HG02798 (cell line): ENCODE measurements at regions not wholly inside any gene's neighbourhood (a gene's known extent, or its start where the extent isn't known, plus 50 kb on each side); places are given as distances from the start of the nearest gene placed in this dataset.

Source experiments
- ATAC-seq: cut with Tn5 transposase; IDR thresholded peaks from one replicate; pipeline ENCODE4 v1.9.1; 2021; ENCODE audit warnings: mild to moderate bottlenecking; ENCODE audit not compliant: unreplicated experiment, poor library complexity

- no peak for ATAC-seq
Measured at GRCh38 chr2:19752500-19752899, 149.3 kb downstream of the TTC32 start.

- no peak for ATAC-seq
Measured at GRCh38 chr2:19751631-19752030, 150.2 kb downstream of the TTC32 start.

GRCh38 chr2:19750136-19750535 lies 151.6 kb downstream of the TTC32 start:
- no peak for ATAC-seq

GRCh38 chr2:19749507-19749836 lies 152.3 kb downstream of the TTC32 start:
- ATAC-seq: no peak

GRCh38 chr2:19748711-19749506 lies 152.9 kb downstream of the TTC32 start:
- ATAC-seq: no peak

- ATAC-seq: no peak
Measured at GRCh38 chr2:19748073-19748375, 153.8 kb downstream of the TTC32 start.

- no peak for ATAC-seq
Measured at GRCh38 chr2:19747310-19748072, 154.3 kb downstream of the TTC32 start.

- ATAC-seq: no peak
Measured at GRCh38 chr2:19746611-19747309, 155.0 kb downstream of the TTC32 start.

- ATAC-seq: no peak
Measured at GRCh38 chr2:19746137-19746600, 155.6 kb downstream of the TTC32 start.

- ATAC-seq: no peak
Measured at GRCh38 chr2:19745318-19746136, 156.3 kb downstream of the TTC32 start.

- ATAC-seq: no peak
Measured at GRCh38 chr2:19744456-19745199, 157.2 kb downstream of the TTC32 start.

- no peak for ATAC-seq
Measured at GRCh38 chr2:19743641-19744040, 158.1 kb downstream of the TTC32 start.

GRCh38 chr2:19742872-19743271 lies 158.9 kb downstream of the TTC32 start:
- ATAC-seq: no peak

- ATAC-seq: no peak
Measured at GRCh38 chr2:19739256-19739655, 162.5 kb downstream of the TTC32 start.

- no peak for ATAC-seq
Measured at GRCh38 chr2:19738707-19739106, 163.1 kb downstream of the TTC32 start.

GRCh38 chr2:19736191-19736831 lies 165.5 kb downstream of the TTC32 start:
- ATAC-seq: no peak

GRCh38 chr2:19733951-19734425 lies 167.8 kb downstream of the TTC32 start:
- no peak for ATAC-seq

- no peak for ATAC-seq
Measured at GRCh38 chr2:19733390-19733789, 168.4 kb downstream of the TTC32 start.

- no peak for ATAC-seq
Measured at GRCh38 chr2:19732255-19732654, 169.5 kb downstream of the TTC32 start.
